T-helper 2 cell treated with Interferon-gamma antibody and Interleukin-4, amounts not matched to agents 5 μg/mL and 100 μg/mL, for 36 hours (primary cell): ENCODE measurements at regions not wholly inside any gene's neighbourhood (a gene's known extent, or its start where the extent isn't known, plus 50 kb on each side); places are given as distances from the start of the nearest gene placed in this dataset.

ENCODE experiments used
- DNase-seq: peaks from one replicate; pipeline ENCODE4 v3.0.0; 2021; ENCODE audit warnings: low spot score
- H3K27ac Mint-ChIP-seq: one replicate; pipeline ENCODE4 v1.8.0; 2021; ENCODE audit warnings: mild to moderate bottlenecking, mixed read lengths
- H3K27me3 Mint-ChIP-seq: one replicate; pipeline ENCODE4 v1.8.0; 2021; ENCODE audit warnings: low read depth, mixed read lengths
- H3K36me3 Mint-ChIP-seq: one replicate; pipeline ENCODE4 v1.8.0; 2021; ENCODE audit warnings: low read depth, mixed read lengths
- H3K4me1 Mint-ChIP-seq: one replicate; pipeline ENCODE4 v1.8.0; 2021; ENCODE audit warnings: low read depth, mixed read lengths
- H3K4me3 Mint-ChIP-seq: one replicate; pipeline ENCODE4 v1.8.0; 2022; ENCODE audit warnings: mild to moderate bottlenecking, moderate library complexity, mixed read lengths
- H3K9me3 Mint-ChIP-seq: one replicate; pipeline ENCODE4 v1.8.0; 2021; ENCODE audit warnings: mixed read lengths

DNA sequence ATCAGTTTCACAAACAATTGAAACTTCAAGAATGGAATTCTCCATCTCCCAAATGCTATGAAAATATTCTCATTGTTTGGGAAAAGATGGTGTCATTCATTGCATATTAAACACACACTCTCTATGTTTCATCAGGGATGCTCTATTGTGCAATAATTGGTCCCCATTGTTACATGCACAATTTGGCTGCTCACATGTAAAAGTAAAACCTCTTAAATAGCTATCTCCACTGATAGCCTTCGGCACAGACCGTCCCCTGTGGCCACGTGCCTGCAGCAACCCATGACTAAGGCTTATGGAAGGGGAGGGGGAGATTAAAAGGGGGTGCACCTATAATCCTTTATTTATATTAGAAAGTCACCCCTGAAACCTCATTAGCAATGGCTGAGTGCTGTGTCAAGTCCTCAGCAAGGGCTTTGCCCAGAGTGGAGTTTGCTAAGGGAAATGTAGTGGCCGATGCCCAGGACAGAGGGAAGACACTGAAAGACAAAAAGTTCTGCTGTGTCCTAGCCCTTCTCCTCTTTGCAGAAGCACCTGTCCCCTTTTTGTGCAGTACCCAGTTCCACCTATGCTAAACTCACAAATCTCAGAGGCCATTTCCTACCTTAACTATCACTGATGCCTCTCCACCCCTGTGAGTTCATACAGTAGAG lies 309.6 kb upstream of the ESRRG start:
- H3K4me1 Mint-ChIP-seq, result no peaks in the 10 kb centered on the region
- H3K27ac Mint-ChIP-seq, result no peak overlapping the region
- H3K4me3 Mint-ChIP-seq, result no peak overlapping the region
- DNase-seq, result no peak
- peaks cover 13% of the 10 kb centered on the region for H3K9me3 Mint-ChIP-seq
- no peaks in the 10 kb centered on the region for H3K27me3 Mint-ChIP-seq
- H3K36me3 Mint-ChIP-seq, result no peaks in the 10 kb centered on the region

DNA sequence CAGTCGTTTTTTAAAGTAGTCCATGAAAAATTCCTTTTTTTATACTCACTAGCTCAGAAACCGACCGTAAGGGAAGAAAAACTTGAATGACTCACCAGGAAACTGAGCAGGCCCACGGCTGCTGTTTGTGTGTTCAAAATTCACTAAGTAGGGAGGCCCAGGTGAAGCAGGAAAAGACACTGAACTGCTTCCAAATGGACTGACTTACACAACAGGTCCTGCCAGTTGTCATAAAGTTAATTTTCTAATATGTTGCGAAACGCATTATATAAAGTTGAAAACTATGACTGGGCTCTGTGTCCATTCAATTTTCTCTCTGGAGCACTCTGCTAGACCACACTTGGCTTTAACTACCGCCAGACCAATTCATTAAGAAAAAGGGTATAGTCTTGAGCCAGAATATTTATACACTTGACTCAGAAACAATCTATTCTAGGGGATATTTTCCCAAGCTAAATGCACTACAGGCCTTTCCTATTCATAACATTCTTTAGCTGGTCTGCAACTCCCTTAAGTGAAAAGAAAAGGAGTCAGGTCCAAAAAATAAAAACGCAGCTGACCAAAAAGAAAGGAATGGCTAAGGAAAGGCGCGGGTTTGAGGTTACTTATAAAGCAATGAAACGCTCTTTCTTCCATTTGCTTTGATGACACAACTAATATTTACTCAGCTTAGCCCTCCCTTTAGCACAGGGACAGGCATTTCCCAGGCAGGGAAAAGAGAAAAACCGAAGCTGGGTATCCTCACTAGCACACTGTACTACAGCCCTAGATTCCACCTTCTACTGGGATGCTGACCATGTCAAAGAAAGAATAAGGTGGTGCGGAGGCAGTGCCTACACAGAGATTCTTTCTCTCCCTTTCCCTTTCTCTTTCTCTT lies 306.3 kb upstream of the ESRRG start:
- Mint-ChIP-seq H3K27ac (no peak overlapping the region), H3K36me3 (no peaks in the 10 kb centered on the region), H3K4me1 (peaks cover 6% of the 10 kb centered on the region), H3K9me3 (no peaks in the 10 kb centered on the region), H3K4me3 (no peak overlapping the region), H3K27me3 (no peaks in the 10 kb centered on the region)
- no peak for DNase-seq

DNA sequence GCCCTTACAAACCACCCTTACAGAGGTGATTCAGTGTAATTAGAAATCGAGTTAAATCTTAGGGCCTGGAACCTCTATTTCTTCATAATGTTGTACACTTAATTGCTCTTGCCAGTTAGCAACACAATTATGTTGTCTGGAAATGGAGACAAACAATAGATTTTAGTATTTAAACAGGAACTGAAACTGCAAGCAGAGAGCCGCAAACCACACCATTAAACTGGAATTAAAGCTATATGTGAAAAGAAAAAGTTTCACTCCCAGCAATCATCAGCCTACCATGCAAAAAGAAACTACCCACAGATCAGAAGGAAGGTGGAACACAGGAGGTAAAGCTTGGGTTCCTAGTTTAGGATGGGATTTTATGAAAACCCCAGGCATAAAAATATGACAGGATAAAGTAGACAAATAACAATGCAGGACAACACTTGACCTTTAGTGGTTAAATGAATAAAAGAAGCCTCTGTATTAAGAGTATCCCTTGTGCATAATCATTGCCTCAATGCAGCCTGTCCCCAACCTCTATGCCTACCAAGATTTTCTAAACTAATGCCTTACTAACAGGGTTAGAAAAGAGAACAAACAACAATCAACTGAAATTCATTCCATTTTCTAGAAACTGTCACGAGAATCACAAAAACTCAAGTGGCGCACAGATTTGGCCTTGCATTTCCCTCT lies 304.3 kb upstream of the ESRRG start:
- peaks cover 6% of the 10 kb centered on the region for H3K4me1 Mint-ChIP-seq
- no peaks in the 10 kb centered on the region for H3K9me3 Mint-ChIP-seq
- H3K27ac Mint-ChIP-seq, result no peak overlapping the region
- no peaks in the 10 kb centered on the region for H3K27me3 Mint-ChIP-seq
- H3K36me3 Mint-ChIP-seq, result no peaks in the 10 kb centered on the region
- H3K4me3 Mint-ChIP-seq, result no peak overlapping the region
- DNase-seq, result no peak

DNA sequence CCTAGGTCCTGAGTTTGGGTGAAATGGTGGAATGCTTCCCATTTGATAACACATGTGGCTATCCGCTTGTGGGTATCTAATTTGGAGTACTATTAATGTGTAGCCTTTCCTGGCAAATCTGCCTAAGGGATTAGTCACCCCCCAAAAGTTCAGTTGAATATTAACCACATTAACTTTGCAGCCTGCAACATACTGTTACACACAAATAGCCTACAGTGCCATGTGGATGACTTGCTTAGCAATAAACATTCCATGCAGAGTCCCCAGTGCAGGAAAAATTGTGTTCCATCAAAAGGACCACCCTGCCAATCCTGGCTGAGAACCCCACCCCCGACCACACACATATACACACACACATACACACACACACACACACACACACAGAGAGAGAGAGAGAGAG lies 303.3 kb upstream of the ESRRG start:
- DNase-seq, result no peak
- Mint-ChIP-seq H3K27me3 (no peaks in the 10 kb centered on the region), H3K9me3 (no peaks in the 10 kb centered on the region), H3K4me1 (peaks cover 6% of the 10 kb centered on the region), H3K36me3 (no peaks in the 10 kb centered on the region), H3K27ac (no peak overlapping the region), H3K4me3 (no peak overlapping the region)

DNA sequence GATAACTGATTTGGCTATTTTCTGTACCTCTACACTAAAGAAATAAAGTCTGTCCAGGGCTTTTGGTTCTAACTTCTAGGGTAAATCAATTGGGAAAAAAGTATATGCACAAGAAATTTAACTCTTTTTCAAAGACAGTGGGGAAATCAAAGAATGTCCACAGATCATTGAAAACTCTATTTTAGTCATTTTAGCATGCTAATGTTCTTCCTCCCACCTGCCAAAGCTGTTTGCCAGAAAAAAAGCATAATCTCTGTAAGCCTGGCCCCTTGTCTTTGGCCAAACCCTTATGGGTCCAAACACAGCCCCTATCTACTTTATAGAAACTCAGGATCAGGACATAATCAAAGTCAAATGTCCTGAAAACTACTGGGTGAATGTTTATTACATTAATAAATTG lies 302.2 kb upstream of the ESRRG start:
- H3K36me3 Mint-ChIP-seq, result no peaks in the 10 kb centered on the region
- no peaks in the 10 kb centered on the region for H3K27me3 Mint-ChIP-seq
- H3K9me3 Mint-ChIP-seq, result no peaks in the 10 kb centered on the region
- no peak overlapping the region for H3K27ac Mint-ChIP-seq
- DNase-seq, result no peak
- no peak overlapping the region for H3K4me3 Mint-ChIP-seq
- peaks cover 6% of the 10 kb centered on the region for H3K4me1 Mint-ChIP-seq

DNA sequence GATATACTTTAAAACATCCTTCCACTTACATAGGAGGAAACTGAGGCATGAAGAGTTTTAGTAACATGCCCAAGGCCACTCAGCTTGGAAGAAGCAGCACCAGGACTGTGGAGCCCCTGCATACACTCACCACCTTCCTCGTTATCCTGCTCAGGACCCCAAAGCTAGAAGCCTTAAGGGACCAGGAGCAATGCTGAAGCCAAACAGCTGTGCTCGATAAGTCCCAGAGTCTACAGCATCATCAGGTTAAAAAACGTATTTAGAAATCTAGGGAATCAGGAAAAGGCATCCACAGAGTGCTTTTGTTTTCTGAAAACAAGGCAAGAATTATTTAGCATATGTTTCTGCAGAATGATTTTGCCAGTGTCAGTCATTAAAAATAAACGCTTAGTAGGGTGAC lies 301.7 kb upstream of the ESRRG start:
- Mint-ChIP-seq H3K27ac (no peak overlapping the region), H3K9me3 (no peaks in the 10 kb centered on the region), H3K36me3 (no peaks in the 10 kb centered on the region)

DNA sequence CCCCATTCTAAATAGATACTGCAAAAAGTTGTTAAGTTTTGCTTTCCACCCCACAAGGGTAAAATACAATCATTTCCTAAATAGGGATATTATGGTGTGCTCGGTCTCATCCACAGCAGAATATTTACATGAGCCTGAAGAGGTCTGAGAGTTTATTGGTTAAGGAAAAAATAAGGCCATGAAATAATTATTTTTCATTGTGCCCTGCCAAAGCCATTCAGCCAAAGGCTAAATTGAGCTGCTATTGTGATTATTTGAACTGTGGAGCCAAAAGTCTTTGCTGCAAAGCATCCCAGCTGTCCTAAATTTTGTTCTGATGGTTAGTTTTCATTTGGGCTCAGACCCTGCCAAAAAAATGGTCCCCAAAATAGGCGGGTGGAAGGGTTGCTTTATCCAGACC lies 298.7 kb upstream of the ESRRG start:
- Mint-ChIP-seq H3K27me3 (no peaks in the 10 kb centered on the region), H3K36me3 (no peaks in the 10 kb centered on the region)
- DNase-seq, result no peak

More for the DNA sequence above, 301.7 kb upstream of the ESRRG start:
- H3K4me1 Mint-ChIP-seq, result peaks cover 6% of the 10 kb centered on the region
- DNase-seq, result no peak
- no peak overlapping the region for H3K4me3 Mint-ChIP-seq
- H3K27me3 Mint-ChIP-seq, result no peaks in the 10 kb centered on the region

DNA sequence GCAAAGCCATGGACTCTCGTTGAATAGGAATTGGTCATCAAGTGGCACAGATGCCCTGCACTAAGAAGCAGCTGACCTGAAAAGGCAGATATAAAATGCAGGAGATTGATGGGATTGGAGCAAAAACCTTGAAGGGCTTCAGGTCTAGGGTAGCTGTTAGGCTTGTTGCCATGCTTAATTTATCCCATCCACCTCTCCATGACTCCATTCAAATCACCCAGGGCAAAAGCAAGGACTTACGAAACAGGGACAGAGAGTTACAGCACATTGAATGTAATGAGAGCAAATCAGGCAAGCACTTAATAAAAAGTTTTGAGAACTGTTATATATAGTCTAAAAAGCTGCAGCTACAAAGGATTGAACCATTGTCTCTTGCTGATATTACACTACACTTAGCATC lies 298.2 kb upstream of the ESRRG start:
- H3K27ac Mint-ChIP-seq, result no peak overlapping the region
- H3K4me3 Mint-ChIP-seq, result no peak overlapping the region
- DNase-seq, result no peak
- H3K4me1 Mint-ChIP-seq, result no peaks in the 10 kb centered on the region
- H3K9me3 Mint-ChIP-seq, result no peaks in the 10 kb centered on the region
- no peaks in the 10 kb centered on the region for H3K36me3 Mint-ChIP-seq
- H3K27me3 Mint-ChIP-seq, result no peaks in the 10 kb centered on the region

More for the DNA sequence above, 298.7 kb upstream of the ESRRG start:
- Mint-ChIP-seq H3K4me1 (no peaks in the 10 kb centered on the region), H3K27ac (no peak overlapping the region), H3K9me3 (no peaks in the 10 kb centered on the region), H3K4me3 (no peak overlapping the region)

DNA sequence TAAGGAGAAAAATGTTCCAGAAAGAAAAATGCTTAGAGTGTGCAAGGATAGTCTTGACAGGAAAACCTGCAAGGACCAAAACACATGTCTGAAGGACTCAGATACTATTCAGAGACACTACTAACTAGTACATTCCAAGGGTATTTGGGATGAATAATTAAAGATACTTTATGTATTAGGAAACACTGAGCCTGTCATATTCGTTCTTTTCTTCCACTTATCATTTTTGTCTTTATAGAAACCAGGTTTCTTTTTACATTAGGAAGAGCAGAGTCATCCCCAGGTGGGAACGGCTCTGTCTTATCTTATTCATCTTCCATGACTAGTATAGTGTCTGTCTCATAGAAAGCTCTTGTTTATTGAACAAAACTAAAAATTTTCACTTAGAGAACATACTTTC lies 296.2 kb upstream of the ESRRG start:
- no peaks in the 10 kb centered on the region for H3K27me3 Mint-ChIP-seq
- H3K9me3 Mint-ChIP-seq, result no peaks in the 10 kb centered on the region
- no peak overlapping the region for H3K27ac Mint-ChIP-seq
- no peak overlapping the region for H3K4me3 Mint-ChIP-seq
- no peak for DNase-seq
- H3K36me3 Mint-ChIP-seq, result no peaks in the 10 kb centered on the region
- no peaks in the 10 kb centered on the region for H3K4me1 Mint-ChIP-seq

DNA sequence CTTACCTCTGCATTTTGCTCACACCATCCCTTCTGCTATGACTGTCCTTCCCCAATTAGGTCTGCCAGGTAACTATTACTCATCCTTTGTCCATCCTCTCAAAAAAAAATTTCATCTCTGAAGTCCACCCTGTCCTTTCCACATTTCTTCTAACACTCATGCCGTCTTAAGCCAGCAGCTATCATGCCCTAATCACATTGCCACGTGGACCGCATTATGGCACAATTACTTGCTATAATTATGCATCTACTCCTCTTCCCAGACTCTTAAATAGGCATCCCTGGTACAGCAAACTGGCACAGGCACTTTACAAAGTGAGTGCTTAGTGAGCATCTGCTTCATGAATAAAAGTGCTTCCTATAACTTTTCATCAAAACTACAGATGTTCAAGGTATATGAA lies 295.4 kb upstream of the ESRRG start:
- no peak overlapping the region for H3K27ac Mint-ChIP-seq
- no peaks in the 10 kb centered on the region for H3K4me1 Mint-ChIP-seq
- no peak overlapping the region for H3K4me3 Mint-ChIP-seq
- H3K9me3 Mint-ChIP-seq, result no peaks in the 10 kb centered on the region
- H3K27me3 Mint-ChIP-seq, result no peaks in the 10 kb centered on the region
- no peak for DNase-seq
- no peaks in the 10 kb centered on the region for H3K36me3 Mint-ChIP-seq

DNA sequence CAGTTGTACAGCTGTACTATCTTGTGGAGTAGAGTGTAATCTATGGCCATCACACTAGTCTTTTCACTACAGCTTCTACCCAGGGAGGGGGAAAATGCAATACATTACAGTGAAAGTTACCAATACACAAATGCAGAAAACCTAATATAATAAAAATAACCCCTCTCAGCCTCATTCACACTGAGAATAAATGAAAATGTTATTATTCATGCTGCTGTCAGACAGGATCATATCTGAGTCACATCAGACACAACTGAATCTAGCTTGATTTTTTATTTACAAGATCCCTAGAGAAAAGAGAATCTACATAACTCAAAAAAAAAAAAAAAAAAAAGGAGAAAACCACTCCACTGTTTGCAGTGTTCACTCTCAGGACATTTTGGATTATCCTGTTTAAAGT lies 293.9 kb upstream of the ESRRG start:
- H3K4me1 Mint-ChIP-seq, result no peaks in the 10 kb centered on the region
- no peak overlapping the region for H3K27ac Mint-ChIP-seq
- DNase-seq, result no peak
- no peak overlapping the region for H3K4me3 Mint-ChIP-seq
- no peaks in the 10 kb centered on the region for H3K27me3 Mint-ChIP-seq
- H3K36me3 Mint-ChIP-seq, result no peaks in the 10 kb centered on the region
- H3K9me3 Mint-ChIP-seq, result no peaks in the 10 kb centered on the region

DNA sequence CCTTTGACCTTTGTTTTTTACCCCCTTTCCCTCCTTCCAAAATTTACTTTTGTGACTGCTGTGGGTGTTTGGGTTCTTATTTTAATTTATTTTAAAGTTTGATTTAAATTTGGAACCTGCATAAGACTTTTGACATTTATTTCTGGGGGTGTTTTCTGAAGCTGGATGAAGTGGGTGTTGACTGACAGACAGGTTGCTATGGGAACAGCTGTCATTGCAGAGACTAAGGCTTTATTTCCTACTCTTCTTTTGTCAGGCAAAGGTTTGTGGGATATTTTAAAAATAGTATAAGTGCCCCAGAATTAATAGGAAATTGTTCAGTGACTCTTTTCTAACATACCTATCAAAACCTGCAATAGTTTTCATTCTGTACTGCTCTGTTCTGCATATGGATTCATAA lies 290.8 kb upstream of the ESRRG start:
- Mint-ChIP-seq H3K36me3 (no peaks in the 10 kb centered on the region), H3K4me1 (no peaks in the 10 kb centered on the region), H3K9me3 (no peaks in the 10 kb centered on the region), H3K27me3 (no peaks in the 10 kb centered on the region), H3K27ac (no peak overlapping the region), H3K4me3 (no peak overlapping the region)
- DNase-seq, result no peak

DNA sequence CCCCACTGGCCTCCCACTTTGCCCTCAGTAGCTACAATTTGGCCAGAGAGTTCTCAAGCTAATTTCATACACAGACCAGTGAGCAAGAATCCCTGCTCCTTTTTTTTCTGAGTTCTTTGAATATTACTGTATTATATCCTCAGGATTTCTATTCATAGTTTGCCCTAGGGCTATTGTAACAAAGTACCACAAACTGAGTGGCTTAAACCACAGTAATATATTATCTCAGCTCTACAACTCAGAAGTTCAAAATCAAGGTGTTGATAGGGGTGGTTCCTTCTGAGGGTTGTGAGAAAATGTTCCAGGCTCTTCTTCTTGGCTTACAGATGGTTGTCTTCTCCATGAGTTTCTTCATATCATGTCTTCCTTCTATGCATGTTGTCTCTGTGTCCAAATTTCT lies 289.4 kb upstream of the ESRRG start:
- no peak for DNase-seq
- H3K36me3 Mint-ChIP-seq, result no peaks in the 10 kb centered on the region
- no peaks in the 10 kb centered on the region for H3K4me1 Mint-ChIP-seq
- H3K27ac Mint-ChIP-seq, result no peak overlapping the region
- H3K4me3 Mint-ChIP-seq, result no peak overlapping the region
- H3K27me3 Mint-ChIP-seq, result no peaks in the 10 kb centered on the region
- no peaks in the 10 kb centered on the region for H3K9me3 Mint-ChIP-seq

DNA sequence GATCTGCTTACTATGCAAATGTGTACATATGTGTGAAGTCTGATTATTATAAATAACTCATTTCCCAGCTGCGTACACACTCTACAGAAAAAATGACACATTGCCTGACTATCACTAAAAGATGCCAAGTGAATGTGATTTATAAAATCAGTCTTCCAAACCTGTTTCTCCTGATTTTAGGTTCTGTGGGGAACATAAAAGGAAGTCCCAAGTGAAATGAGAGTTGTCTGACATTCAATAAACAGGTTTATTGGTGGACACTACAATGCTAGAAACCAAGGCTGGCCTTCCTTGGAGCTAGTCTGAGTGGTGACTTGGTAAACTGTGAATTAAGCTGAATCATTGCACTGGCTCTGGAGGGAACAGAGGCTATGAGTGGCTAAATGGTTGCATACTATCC lies 287.9 kb upstream of the ESRRG start:
- Mint-ChIP-seq H3K36me3 (no peaks in the 10 kb centered on the region), H3K27me3 (no peaks in the 10 kb centered on the region), H3K9me3 (no peaks in the 10 kb centered on the region), H3K4me1 (no peaks in the 10 kb centered on the region), H3K27ac (no peak overlapping the region), H3K4me3 (no peak overlapping the region)
- DNase-seq, result no peak
